WI38 (cell line): ENCODE measurements at regions not wholly inside any gene's neighbourhood (a gene's known extent, or its start where the extent isn't known, plus 50 kb on each side); places are given as distances from the start of the nearest gene placed in this dataset.

Source experiments
- H3K4me3 ChIP-seq: 2 replicates; pipeline ENCODE4 v1.5.1; 2011; ENCODE audit warnings: low read depth, mild to moderate bottlenecking, control low read depth, low read length
- TF ChIP-seq, protein P1 (sequence below): IDR thresholded peaks from 2 replicates; pipeline ENCODE4 v1.5.1; 2012; ENCODE audit warnings: low read depth, mild to moderate bottlenecking, control low read depth, low read length

GRCh38 chr16:52386694-52387093 lies 160.2 kb downstream of the TOX3 start:
- TF ChIP-seq, protein P1, sequence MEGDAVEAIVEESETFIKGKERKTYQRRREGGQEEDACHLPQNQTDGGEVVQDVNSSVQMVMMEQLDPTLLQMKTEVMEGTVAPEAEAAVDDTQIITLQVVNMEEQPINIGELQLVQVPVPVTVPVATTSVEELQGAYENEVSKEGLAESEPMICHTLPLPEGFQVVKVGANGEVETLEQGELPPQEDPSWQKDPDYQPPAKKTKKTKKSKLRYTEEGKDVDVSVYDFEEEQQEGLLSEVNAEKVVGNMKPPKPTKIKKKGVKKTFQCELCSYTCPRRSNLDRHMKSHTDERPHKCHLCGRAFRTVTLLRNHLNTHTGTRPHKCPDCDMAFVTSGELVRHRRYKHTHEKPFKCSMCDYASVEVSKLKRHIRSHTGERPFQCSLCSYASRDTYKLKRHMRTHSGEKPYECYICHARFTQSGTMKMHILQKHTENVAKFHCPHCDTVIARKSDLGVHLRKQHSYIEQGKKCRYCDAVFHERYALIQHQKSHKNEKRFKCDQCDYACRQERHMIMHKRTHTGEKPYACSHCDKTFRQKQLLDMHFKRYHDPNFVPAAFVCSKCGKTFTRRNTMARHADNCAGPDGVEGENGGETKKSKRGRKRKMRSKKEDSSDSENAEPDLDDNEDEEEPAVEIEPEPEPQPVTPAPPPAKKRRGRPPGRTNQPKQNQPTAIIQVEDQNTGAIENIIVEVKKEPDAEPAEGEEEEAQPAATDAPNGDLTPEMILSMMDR: no peak
- H3K4me3 ChIP-seq: no peak overlapping the region

- no peak overlapping the region for H3K4me3 ChIP-seq
- TF ChIP-seq, protein P1: no peak
These were observed 162.6 kb downstream of the TOX3 start for GRCh38 chr16:52384378-52384777.

DNA sequence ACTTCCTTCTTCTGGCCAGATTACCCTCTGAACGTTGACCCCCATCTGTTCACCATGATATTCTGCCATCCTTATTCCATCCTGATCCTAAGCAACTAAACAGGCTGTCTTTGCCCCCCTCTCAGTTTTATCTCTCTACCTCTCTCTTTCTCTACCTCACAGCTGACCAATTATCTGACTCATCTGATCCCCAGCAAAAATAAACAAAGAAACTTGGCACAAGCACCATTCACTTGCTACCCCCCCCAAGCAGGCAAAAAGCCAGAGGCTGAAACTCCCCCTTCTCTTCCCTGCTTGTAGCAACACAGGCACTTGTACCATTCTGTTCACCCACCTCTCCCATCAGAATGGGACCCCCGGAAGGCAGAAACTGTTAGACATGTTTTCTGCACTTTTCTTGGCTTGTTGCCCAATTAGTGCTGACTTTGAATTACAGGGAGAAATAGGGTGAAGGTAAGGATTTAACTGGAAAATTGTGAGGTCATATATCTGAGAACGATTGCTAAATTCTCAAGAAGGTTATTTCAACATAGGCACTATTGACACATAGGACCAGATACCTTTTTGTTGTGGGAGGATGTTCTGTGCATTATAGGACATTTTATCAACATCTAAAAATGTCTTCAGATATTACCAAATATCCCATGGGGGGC lies 163.2 kb downstream of the TOX3 start:
- no peak overlapping the region for H3K4me3 ChIP-seq
- TF ChIP-seq, protein P1: no peak

DNA sequence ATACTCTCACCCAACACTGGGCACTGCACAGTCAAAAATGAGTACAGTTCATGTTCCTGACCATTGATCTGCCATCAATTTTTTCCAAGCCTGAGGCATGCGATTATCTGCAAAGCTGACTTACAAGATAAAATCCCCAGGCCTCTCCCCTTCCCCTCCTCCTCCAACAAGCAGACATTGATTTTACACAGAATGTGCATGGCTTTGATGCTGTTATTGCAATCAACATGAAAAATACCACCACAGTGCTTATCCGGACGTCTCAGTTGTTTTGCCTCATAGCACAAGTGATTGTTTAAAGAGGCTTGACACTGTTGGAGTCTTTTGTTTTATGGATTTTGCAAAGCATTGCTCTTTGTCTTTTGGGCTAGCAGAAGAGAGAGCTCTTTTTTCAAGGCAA lies 163.8 kb downstream of the TOX3 start:
- TF ChIP-seq, protein P1: no peak
- H3K4me3 ChIP-seq: no peak overlapping the region

- H3K4me3 ChIP-seq: no peak overlapping the region
- TF ChIP-seq, protein P1: no peak
These were observed 167.4 kb downstream of the TOX3 start for GRCh38 chr16:52379551-52379950.

DNA sequence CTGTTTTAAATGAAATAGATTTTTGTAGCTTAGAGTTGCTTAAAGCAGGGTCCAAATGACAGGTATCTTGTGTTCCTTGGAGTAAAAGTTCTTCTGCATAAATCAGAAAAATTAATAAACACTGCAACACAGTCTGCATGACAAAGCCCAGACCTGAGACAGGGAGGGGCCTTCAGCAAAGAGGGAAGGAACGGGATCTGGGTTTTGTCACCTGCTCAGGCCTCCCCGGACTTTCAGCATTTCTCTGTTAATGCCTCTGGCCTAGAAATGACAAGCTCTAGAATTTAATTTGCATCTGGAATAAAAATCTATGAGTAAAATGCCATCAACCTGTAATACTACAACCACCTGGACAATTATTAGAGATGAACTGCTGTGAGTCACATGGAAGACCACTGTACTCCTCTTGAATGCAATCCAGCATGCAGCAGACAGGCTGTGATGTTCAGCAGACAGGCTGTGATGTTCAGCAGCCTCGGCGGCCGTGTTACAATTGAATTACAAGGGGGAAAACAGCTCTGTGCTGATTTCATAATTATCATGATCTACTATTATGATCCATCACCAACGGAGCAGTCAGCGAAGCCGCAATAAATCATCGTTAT lies 170.2 kb downstream of the TOX3 start:
- TF ChIP-seq, protein P1: no peak
- no peak overlapping the region for H3K4me3 ChIP-seq

- H3K4me3 ChIP-seq: no peak overlapping the region
- TF ChIP-seq, protein P1: no peak
These were observed 174.6 kb downstream of the TOX3 start for GRCh38 chr16:52372313-52372712.
